Kidney capillary endothelial cell (primary cell): ENCODE measurements at regions not wholly inside any gene's neighbourhood (a gene's known extent, or its start where the extent isn't known, plus 50 kb on each side); places are given as distances from the start of the nearest gene placed in this dataset.

Experiments used
- DNase-seq: peaks from one replicate; pipeline ENCODE4 v3.0.0-alpha.2; 2018; ENCODE audit warnings: low spot score

- no peak for DNase-seq
Observed at GRCh38 chr7:124423863-124424262, 341.7 kb downstream of the GPR37 start.

- no peak for DNase-seq
Observed at GRCh38 chr7:124422081-124422480, 343.5 kb downstream of the GPR37 start.

- DNase-seq: no peak
Observed at GRCh38 chr7:124420367-124420766, 345.2 kb downstream of the GPR37 start.

GRCh38 chr7:124413029-124413428 is 352.6 kb downstream of the GPR37 start:
- DNase-seq: no peak

GRCh38 chr7:124412531-124412930 is 353.1 kb downstream of the GPR37 start:
- DNase-seq: no peak

- no peak for DNase-seq
Observed at GRCh38 chr7:124411796-124412195, 353.8 kb downstream of the GPR37 start.

GRCh38 chr7:124403587-124403986 is 362.0 kb downstream of the GPR37 start:
- DNase-seq: no peak

GRCh38 chr7:124403112-124403511 is 362.5 kb downstream of the GPR37 start:
- no peak for DNase-seq

- DNase-seq: no peak
Observed at GRCh38 chr7:124399941-124400340, 365.7 kb downstream of the GPR37 start.

- DNase-seq: no peak
Observed at GRCh38 chr7:124398937-124399552, 366.2 kb upstream of the TMEM229A start.

GRCh38 chr7:124397134-124397533 is 364.3 kb upstream of the TMEM229A start:
- DNase-seq: no peak

- DNase-seq: no peak
Observed at GRCh38 chr7:124390301-124390700, 357.4 kb upstream of the TMEM229A start.

- no peak for DNase-seq
Observed at GRCh38 chr7:124388751-124389150, 355.9 kb upstream of the TMEM229A start.

- DNase-seq: no peak
Observed at GRCh38 chr7:124387056-124387455, 354.2 kb upstream of the TMEM229A start.

- DNase-seq: no peak
Observed at GRCh38 chr7:124379296-124379695, 346.4 kb upstream of the TMEM229A start.

GRCh38 chr7:124376111-124376510 is 343.2 kb upstream of the TMEM229A start:
- no peak for DNase-seq

GRCh38 chr7:124375391-124375790 is 342.5 kb upstream of the TMEM229A start:
- no peak for DNase-seq

GRCh38 chr7:124369310-124369709 is 336.4 kb upstream of the TMEM229A start:
- DNase-seq: no peak

- no peak for DNase-seq
Observed at GRCh38 chr7:124366118-124366517, 333.3 kb upstream of the TMEM229A start.

- no peak for DNase-seq
Observed at GRCh38 chr7:124364283-124364682, 331.4 kb upstream of the TMEM229A start.

- DNase-seq: no peak
Observed at GRCh38 chr7:124354201-124354600, 321.3 kb upstream of the TMEM229A start.

GRCh38 chr7:124351950-124352349 is 319.1 kb upstream of the TMEM229A start:
- DNase-seq: no peak

GRCh38 chr7:124349443-124349842 is 316.6 kb upstream of the TMEM229A start:
- DNase-seq: no peak

- DNase-seq: no peak
Observed at GRCh38 chr7:124338861-124339260, 306.0 kb upstream of the TMEM229A start.
